Transverse colon (tissue), 4 donors: ENCODE measurements at regions not wholly inside any gene's neighbourhood (a gene's known extent, or its start where the extent isn't known, plus 50 kb on each side); places are given as distances from the start of the nearest gene placed in this dataset.

Source experiments
- DNase-seq: peaks from one replicate; pipeline ENCODE4 v3.0.0-alpha.2; 2019
- H3K27ac ChIP-seq, 4 donors: fragments of 200-600 bp; sonication (generic); 2 replicates each; pipeline ENCODE4 v1.5.1; 2016 to 2018; ENCODE audit warnings: inconsistent platforms in 4 of 4
- H3K27me3 ChIP-seq: fragments of 200-600 bp; sonication (generic); 2 replicates; pipeline ENCODE4 v1.5.1; 2017; ENCODE audit warnings: inconsistent platforms
- H3K36me3 ChIP-seq, 4 donors: fragments of 200-600 bp; sonication (generic); 2 replicates each; pipeline ENCODE4 v1.5.1; 2017 to 2019; ENCODE audit warnings: inconsistent platforms in 4 of 4
- H3K4me1 ChIP-seq, 4 donors: fragments of 200-600 bp; sonication (generic); 2 replicates each; pipeline ENCODE4 v1.5.1; 2017 to 2020; ENCODE audit warnings: inconsistent platforms in 4 of 4
- H3K4me3 ChIP-seq, 4 donors: fragments of 200-600 bp; sonication (generic); 1 replicate in 1 of 4; 2 replicates in 3 of 4; pipeline versions ENCODE4 v1.5.1 to v1.6.1; 2017 to 2019; ENCODE audit warnings: inconsistent platforms in 4 of 4
- H3K9me3 ChIP-seq, 2 donors: fragments of 200-600 bp; sonication (generic); 2 replicates each; pipeline ENCODE4 v1.5.1; 2017 to 2019; ENCODE audit warnings: inconsistent platforms in 2 of 2
- EP300 ChIP-seq: sonication (generic); formaldehyde crosslinking; IDR thresholded peaks from one replicate; pipeline ENCODE4 v1.6.1; 2017; ENCODE audit warnings: antibody characterized with exemption, low read depth
- POLR2A ChIP-seq: fragments of 450-650 bp; IDR thresholded peaks from one replicate; pipeline ENCODE4 v1.6.1; 2016; ENCODE audit warnings: antibody characterized with exemption, mild to moderate bottlenecking, moderate library complexity
- POLR2AphosphoS5 ChIP-seq, 3 donors: sonication (generic); formaldehyde crosslinking; IDR thresholded peaks; one replicate each; pipeline ENCODE4 v1.6.1; 2016; ENCODE audit warnings: antibody characterized with exemption in 3 of 3
- WGBS, 2 donors: methylation state at CpG; one replicate each; pipeline ENCODE4 v1.1.5; 2018; ENCODE audit warnings: low coverage in 1 of 2; 5-methylcytosine and 5-hydroxymethylcytosine counted together
- in situ Hi-C, 4 donors: fragments of 200-750 bp; cut with MboI; loops; one replicate each; pipeline versions ENCODE4 v1.15.0 to v1.15.1; 2017; ENCODE audit warnings: low sequenced_read_pairs in 3 of 4, low pct_ligation_motif_present in 1 of 4, low pct_unique_long_range_greater_than_20kb in 1 of 4
- intact Hi-C: fragments of 100-400 bp; cut with DNase I; formaldehyde crosslinking; loops from one replicate; pipeline ENCODE4 v1.15.1; 2023; ENCODE audit warnings: low total_unique reads
- TF ChIP-seq, protein P1 (sequence below), 5 experiments: fragments of 200-600 bp in 3 of 5; fragments of 450-650 bp in 2 of 5; sonication (generic) in 3 of 5; IDR thresholded peaks; 1 replicate in 2 of 5; 2 replicates in 3 of 5; pipeline ENCODE4 v1.5.1; 2016 to 2017; ENCODE audit warnings: antibody characterized with exemption in 5 of 5, inconsistent platforms in 3 of 5, mild to moderate bottlenecking in 2 of 5, moderate library complexity in 1 of 5

DNA sequence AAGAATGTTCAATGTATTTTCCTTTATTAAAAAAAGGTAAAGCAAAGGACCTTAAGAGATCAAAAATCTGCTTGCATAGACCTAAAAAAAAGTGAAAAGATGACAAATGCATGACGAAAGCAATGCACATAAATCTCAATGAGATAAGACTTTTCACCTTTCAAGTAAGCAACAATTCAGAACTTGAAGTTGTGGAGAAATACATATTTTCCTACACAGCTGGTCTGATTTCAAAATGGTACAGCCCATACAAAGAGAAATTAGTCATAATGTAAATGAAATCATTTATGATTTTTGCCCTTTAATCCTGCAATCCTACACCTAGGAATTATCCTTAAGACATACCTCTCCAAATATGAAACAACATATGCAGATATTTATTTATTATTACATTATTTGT lies 568.0 kb downstream of the ANXA1 start:
- no peaks in the 10 kb centered on the region for H3K9me3 ChIP-seq
- H3K4me1 ChIP-seq, result no peaks in the 10 kb centered on the region
- 62 to 71% methylated on average over 1 of the region's 1 CpG for WGBS, 2 donors
- H3K27ac ChIP-seq, result no peak overlapping the region
- in situ Hi-C loops, result no loop called here
- H3K4me3 ChIP-seq, result no peak overlapping the region
- no peaks in the 10 kb centered on the region for H3K27me3 ChIP-seq
- DNase-seq, result no peak
- no peaks in the 10 kb centered on the region for H3K36me3 ChIP-seq
- intact Hi-C loops, result no loop called here
- TF ChIP-seq EP300 (no peak), POLR2A (no peak), POLR2AphosphoS5 (IDR thresholded peaks at IDR 0.05) (no peak)
- TF ChIP-seq, protein P1, sequence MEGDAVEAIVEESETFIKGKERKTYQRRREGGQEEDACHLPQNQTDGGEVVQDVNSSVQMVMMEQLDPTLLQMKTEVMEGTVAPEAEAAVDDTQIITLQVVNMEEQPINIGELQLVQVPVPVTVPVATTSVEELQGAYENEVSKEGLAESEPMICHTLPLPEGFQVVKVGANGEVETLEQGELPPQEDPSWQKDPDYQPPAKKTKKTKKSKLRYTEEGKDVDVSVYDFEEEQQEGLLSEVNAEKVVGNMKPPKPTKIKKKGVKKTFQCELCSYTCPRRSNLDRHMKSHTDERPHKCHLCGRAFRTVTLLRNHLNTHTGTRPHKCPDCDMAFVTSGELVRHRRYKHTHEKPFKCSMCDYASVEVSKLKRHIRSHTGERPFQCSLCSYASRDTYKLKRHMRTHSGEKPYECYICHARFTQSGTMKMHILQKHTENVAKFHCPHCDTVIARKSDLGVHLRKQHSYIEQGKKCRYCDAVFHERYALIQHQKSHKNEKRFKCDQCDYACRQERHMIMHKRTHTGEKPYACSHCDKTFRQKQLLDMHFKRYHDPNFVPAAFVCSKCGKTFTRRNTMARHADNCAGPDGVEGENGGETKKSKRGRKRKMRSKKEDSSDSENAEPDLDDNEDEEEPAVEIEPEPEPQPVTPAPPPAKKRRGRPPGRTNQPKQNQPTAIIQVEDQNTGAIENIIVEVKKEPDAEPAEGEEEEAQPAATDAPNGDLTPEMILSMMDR (IDR thresholded peaks at IDR 0.05), result no peak

GRCh38 chr9:73720601-73721000 lies 568.9 kb downstream of the ANXA1 start:
- 49 to 58% methylated on average over 4 of the region's 4 CpGs for WGBS, 2 donors
- TF ChIP-seq POLR2A (no peak), POLR2AphosphoS5 (IDR thresholded peaks at IDR 0.05) (no peak), EP300 (no peak)
- TF ChIP-seq, protein P1 (IDR thresholded peaks at IDR 0.05), result no peak
- Histone ChIP-seq H3K36me3 (no peaks in the 10 kb centered on the region), H3K4me3 (no peak overlapping the region), H3K27me3 (no peaks in the 10 kb centered on the region), H3K27ac (no peak overlapping the region), H3K4me1 (no peaks in the 10 kb centered on the region), H3K9me3 (no peaks in the 10 kb centered on the region)
- no peak for DNase-seq
- intact Hi-C loops (no loop called here), in situ Hi-C loops (no loop called here)

- no peak overlapping the region for H3K27ac ChIP-seq
- TF ChIP-seq, protein P1 (IDR thresholded peaks at IDR 0.05), result no peak
- no peak for TF ChIP-seq POLR2A
- no peak for TF ChIP-seq POLR2AphosphoS5 (IDR thresholded peaks at IDR 0.05)
- TF ChIP-seq EP300, result no peak
- H3K36me3 ChIP-seq, result no peaks in the 10 kb centered on the region
- no peaks in the 10 kb centered on the region for H3K27me3 ChIP-seq
- intact Hi-C loops, result no loop called here
- H3K4me3 ChIP-seq, result no peak overlapping the region
- WGBS, 2 donors, result 58 to 69% methylated on average over 2 of the region's 2 CpGs
- no peak for DNase-seq
- H3K4me1 ChIP-seq, result no peaks in the 10 kb centered on the region
- in situ Hi-C loops, result no loop called here
- no peaks in the 10 kb centered on the region for H3K9me3 ChIP-seq
These were observed 584.6 kb downstream of the ANXA1 start for GRCh38 chr9:73736270-73736669.

DNA sequence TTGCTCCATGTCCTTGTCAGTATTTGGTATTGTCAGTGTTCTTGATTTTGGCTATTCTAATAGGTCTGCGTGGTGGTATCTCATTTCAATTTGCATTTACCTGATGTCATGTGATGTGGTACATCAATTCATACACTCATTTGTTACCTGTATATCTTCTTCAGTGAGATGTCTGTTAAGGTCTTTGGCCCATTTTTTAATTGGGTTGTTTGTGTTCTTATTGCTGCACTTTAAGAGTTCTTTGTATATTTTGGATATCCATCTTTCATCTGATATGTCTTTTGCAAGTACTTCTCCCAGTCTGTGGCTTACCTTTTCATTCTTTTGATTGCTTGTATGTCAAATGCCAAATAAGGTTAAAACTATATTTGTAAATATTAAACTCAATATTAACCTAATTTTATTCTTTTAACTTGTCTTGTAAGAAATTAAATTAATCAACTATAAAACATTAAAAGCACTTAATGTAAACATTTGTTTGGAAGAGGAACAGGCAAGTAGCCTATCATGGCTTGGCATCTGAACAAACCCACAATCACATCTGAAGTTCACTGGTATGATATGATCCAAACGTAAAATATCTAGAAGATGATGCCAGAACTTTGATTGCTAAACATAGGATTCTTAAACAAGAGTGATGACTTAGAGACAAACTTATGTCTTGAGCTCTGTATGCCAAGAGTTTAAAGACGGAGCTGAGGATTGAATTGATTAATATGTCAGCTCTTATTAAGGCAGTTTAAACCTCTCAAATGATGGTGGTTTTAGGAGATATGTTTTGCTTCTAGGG lies 587.3 kb downstream of the ANXA1 start:
- H3K27ac ChIP-seq, result no peak overlapping the region
- TF ChIP-seq POLR2AphosphoS5 (IDR thresholded peaks at IDR 0.05) (no peak), POLR2A (no peak), EP300 (no peak)
- H3K4me1 ChIP-seq, result no peaks in the 10 kb centered on the region
- H3K9me3 ChIP-seq, result no peaks in the 10 kb centered on the region
- intact Hi-C loops (no loop called here), in situ Hi-C loops (no loop called here)
- no peaks in the 10 kb centered on the region for H3K36me3 ChIP-seq
- DNase-seq, result no peak
- 63 to 66% methylated on average over 2 to 3 of the region's 3 CpGs for WGBS, 2 donors
- H3K4me3 ChIP-seq, result no peak overlapping the region
- H3K27me3 ChIP-seq, result no peaks in the 10 kb centered on the region

GRCh38 chr9:73741316-73741715 lies 589.7 kb downstream of the ANXA1 start:
- H3K4me3 ChIP-seq, result no peak overlapping the region
- TF ChIP-seq, protein P1 (IDR thresholded peaks at IDR 0.05), result no peak
- TF ChIP-seq POLR2A, result no peak
- H3K27me3 ChIP-seq, result no peaks in the 10 kb centered on the region
- no peak for DNase-seq
- H3K27ac ChIP-seq, result no peak overlapping the region
- in situ Hi-C loops (no loop called here), intact Hi-C loops (no loop called here)
- H3K4me1 ChIP-seq, result no peaks in the 10 kb centered on the region
- H3K9me3 ChIP-seq, result no peaks in the 10 kb centered on the region
- H3K36me3 ChIP-seq, result no peaks in the 10 kb centered on the region
- 12 to 15% methylated on average over 1 of the region's 1 CpG for WGBS, 2 donors
